Large intestine (tissue), 3 donors: ENCODE measurements at regions not wholly inside any gene's neighbourhood (a gene's known extent, or its start where the extent isn't known, plus 50 kb on each side); places are given as distances from the start of the nearest gene placed in this dataset.

Source experiments
- DNase-seq, 2 donors: peaks; one replicate each; pipeline versions ENCODE4 v3.0.0 to v3.0.0-alpha.2; 2013
- H3K27ac ChIP-seq: one replicate; pipeline ENCODE4 v1.5.1; 2013; ENCODE audit warnings: low read length
- H3K27me3 ChIP-seq: 2 replicates; pipeline ENCODE4 v1.6.1; 2013; ENCODE audit warnings: low read length; ENCODE audit not compliant: control insufficient read depth, insufficient read depth
- H3K36me3 ChIP-seq: 2 replicates; pipeline ENCODE4 v1.6.1; 2013; ENCODE audit warnings: low read length; ENCODE audit not compliant: control insufficient read depth, insufficient read depth
- H3K4me1 ChIP-seq: one replicate; pipeline ENCODE4 v1.6.1; 2013; ENCODE audit warnings: low read length; ENCODE audit not compliant: control insufficient read depth, insufficient read depth
- H3K4me3 ChIP-seq: one replicate; pipeline ENCODE4 v1.5.1; 2013; ENCODE audit warnings: low read length
- H3K9me3 ChIP-seq: one replicate; pipeline ENCODE4 v1.6.1; 2013; ENCODE audit warnings: mild to moderate bottlenecking, low read depth, low read length, moderate library complexity; ENCODE audit not compliant: control insufficient read depth
- WGBS: methylation state at CpG from one replicate; pipeline ENCODE4 v1.1.5; 2013; ENCODE audit warnings: low lambda C conversion rate; ENCODE audit not compliant: insufficient coverage; 5-methylcytosine and 5-hydroxymethylcytosine counted together

DNA sequence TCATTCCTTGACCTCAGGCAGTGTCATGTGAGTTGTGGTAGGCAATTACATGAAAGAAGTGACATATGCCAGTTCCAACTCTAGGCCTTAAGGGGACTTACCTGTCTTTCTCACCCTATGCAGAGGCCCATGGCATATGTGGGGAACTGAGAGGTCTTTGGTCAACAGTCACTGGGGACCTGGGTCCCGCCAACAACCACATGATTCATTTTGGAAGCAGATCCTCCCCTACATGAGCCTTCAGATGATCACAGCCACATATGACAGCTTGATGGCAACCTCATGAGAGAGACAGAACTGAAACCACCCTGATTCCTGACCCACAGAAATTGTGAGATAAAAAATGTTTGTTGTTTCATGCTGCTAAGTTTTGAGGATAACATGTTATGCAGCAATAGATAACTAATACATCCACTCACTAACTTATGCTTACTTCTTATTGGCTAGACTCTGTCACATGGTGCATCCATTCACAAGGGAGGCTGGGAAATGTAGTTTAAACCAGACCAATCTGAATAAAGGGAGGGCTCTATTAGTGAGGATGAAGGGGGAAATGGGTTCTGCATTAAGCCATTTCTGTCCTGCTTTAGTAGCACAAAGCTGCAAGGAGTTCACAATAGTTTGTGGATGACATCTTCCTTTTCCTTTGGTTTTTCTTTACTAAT lies 298.2 kb downstream of the HAPSTR1 start:
- H3K27me3 ChIP-seq, result no peaks in the 10 kb centered on the region
- no peak overlapping the region for H3K4me3 ChIP-seq
- no peak overlapping the region for H3K27ac ChIP-seq
- WGBS, result no CpG with 5 or more reads among the region's 1 CpG
- DNase-seq, result no peak
- peaks cover 2% of the 10 kb centered on the region for H3K9me3 ChIP-seq
- H3K36me3 ChIP-seq, result no peaks in the 10 kb centered on the region
- H3K4me1 ChIP-seq, result no peaks in the 10 kb centered on the region

- DNase-seq, result no peak
- H3K9me3 ChIP-seq, result peaks cover under 1% of the 10 kb centered on the region
- 16% methylated on average over 5 of the region's 7 CpGs for WGBS
- no peaks in the 10 kb centered on the region for H3K27me3 ChIP-seq
- H3K27ac ChIP-seq, result no peak overlapping the region
- no peaks in the 10 kb centered on the region for H3K4me1 ChIP-seq
- H3K36me3 ChIP-seq, result no peaks in the 10 kb centered on the region
- no peak overlapping the region for H3K4me3 ChIP-seq
Observed at GRCh38 chr16:9392956-9393355, 301.5 kb downstream of the HAPSTR1 start.

DNA sequence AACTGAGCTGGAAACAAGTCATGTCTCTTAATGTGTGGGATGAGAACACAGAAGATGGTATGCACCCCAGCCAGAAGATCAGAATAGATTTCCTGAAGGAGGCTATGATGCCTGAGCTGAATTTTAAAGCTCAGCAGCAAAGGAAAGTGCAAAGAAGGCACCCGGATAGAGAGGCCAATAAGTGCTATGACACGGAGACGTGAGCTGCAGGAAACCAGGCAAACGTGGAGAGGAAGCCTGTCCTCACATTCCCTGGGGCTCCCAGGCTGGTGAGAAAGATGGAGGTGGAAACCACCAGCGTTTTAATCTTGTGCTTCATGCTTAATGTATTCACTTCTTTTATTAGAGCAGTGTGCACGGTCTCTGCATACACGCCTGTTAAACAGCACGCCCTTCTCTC lies 302.1 kb downstream of the HAPSTR1 start:
- 80% methylated on average over 1 of the region's 8 CpGs for WGBS

DNA sequence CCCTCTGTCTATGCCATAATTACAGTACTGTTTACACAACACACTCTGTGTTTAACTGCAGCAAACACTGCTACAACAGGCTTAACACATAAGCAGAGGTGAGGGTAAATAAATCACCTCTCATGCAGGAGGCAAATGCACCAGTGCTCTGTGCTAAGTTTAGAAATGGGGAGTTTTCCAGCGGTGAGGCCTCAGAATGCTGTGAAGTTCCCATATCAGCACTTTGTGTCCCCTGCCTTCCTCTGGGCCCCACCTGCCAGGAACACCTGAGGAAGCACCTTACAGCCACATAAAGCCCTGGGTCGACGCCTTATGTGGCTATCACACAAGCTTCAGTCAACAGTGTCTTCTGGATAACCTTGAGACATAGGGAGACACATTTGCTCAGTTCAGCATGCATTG lies 304.5 kb downstream of the HAPSTR1 start:
- Histone ChIP-seq H3K4me1 (no peaks in the 10 kb centered on the region), H3K27me3 (no peaks in the 10 kb centered on the region), H3K36me3 (no peaks in the 10 kb centered on the region), H3K4me3 (no peak overlapping the region), H3K27ac (no peak overlapping the region), H3K9me3 (no peaks in the 10 kb centered on the region)
- DNase-seq, result no peak
- WGBS, result no CpG with 5 or more reads among the region's 3 CpGs

More for the DNA sequence above, 302.1 kb downstream of the HAPSTR1 start:
- H3K4me3 ChIP-seq, result no peak overlapping the region
- H3K36me3 ChIP-seq, result no peaks in the 10 kb centered on the region
- H3K27me3 ChIP-seq, result no peaks in the 10 kb centered on the region
- DNase-seq, result no peak
- no peak overlapping the region for H3K27ac ChIP-seq
- H3K4me1 ChIP-seq, result no peaks in the 10 kb centered on the region
- H3K9me3 ChIP-seq, result no peaks in the 10 kb centered on the region

- H3K36me3 ChIP-seq, result no peaks in the 10 kb centered on the region
- no peak for DNase-seq
- H3K27me3 ChIP-seq, result no peaks in the 10 kb centered on the region
- no peaks in the 10 kb centered on the region for H3K4me1 ChIP-seq
- no peak overlapping the region for H3K4me3 ChIP-seq
- H3K27ac ChIP-seq, result no peak overlapping the region
- H3K9me3 ChIP-seq, result no peaks in the 10 kb centered on the region
- WGBS, result no CpG with 5 or more reads among the region's 8 CpGs
Observed at GRCh38 chr16:9399573-9399972, 308.1 kb downstream of the HAPSTR1 start.

- no peaks in the 10 kb centered on the region for H3K27me3 ChIP-seq
- no peaks in the 10 kb centered on the region for H3K36me3 ChIP-seq
- no peak overlapping the region for H3K27ac ChIP-seq
- H3K4me1 ChIP-seq, result no peaks in the 10 kb centered on the region
- H3K4me3 ChIP-seq, result no peak overlapping the region
- H3K9me3 ChIP-seq, result no peaks in the 10 kb centered on the region
- DNase-seq, result no peak
Observed at GRCh38 chr16:9401173-9401572, 309.7 kb downstream of the HAPSTR1 start.

- Histone ChIP-seq H3K4me1 (no peaks in the 10 kb centered on the region), H3K27ac (no peak overlapping the region), H3K9me3 (no peaks in the 10 kb centered on the region), H3K36me3 (no peaks in the 10 kb centered on the region), H3K27me3 (no peaks in the 10 kb centered on the region), H3K4me3 (no peak overlapping the region)
- no peak for DNase-seq
- no CpG with 5 or more reads among the region's 5 CpGs for WGBS
Observed at GRCh38 chr16:9402293-9402860, 310.9 kb downstream of the HAPSTR1 start.

DNA sequence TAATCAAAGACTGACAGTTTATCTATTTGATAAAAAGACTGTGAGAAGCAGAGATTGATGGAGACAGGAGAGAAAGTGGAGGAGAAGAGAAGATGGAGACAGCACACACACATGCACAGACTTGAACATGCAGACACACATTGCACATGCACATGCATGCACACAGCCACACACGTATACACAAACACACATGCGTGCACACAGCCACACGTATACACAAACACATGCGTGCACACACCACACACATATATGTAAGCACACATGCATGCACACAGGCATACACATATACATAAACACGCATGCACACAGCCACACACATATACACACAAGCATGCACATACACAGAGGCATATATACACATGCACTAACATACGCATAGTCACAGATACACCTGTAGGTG lies 313.4 kb downstream of the HAPSTR1 start:
- H3K27me3 ChIP-seq, result peaks cover 4% of the 10 kb centered on the region
- no peak for DNase-seq
- H3K27ac ChIP-seq, result no peak overlapping the region
- no CpG with 5 or more reads among the region's 6 CpGs for WGBS
- no peaks in the 10 kb centered on the region for H3K4me1 ChIP-seq
- H3K9me3 ChIP-seq, result no peaks in the 10 kb centered on the region
- H3K36me3 ChIP-seq, result no peaks in the 10 kb centered on the region
- no peak overlapping the region for H3K4me3 ChIP-seq

DNA sequence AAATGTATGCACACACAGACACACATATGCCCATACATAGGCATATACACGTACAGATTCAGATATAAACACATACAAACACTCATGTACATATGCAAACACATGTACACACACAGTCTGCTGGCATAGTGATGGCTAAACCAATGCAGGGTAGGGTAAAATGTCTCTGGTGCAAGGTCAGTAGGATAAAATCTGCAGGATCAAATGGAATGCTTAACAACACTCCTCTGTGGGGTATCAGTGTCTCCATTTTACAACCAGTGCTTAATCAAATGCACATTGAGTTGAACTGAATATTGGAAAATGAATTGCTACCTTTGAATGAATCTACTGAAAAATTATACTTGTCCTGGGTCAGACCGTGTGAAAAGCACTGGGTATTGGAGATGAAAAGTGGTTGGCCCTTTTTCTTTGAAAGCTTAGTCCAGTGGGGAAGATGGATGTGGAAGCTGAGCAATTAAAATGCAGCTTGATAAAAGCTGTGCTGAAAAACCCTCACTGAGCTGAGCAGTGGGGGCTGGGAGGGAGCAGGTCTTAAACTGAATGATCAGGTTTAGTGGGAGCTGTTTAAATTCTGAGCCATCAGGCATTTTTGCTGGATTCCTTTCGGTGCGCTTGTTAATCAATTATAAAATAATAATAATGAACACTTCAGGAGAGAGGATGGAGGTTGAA lies 314.7 kb downstream of the HAPSTR1 start:
- 100% methylated on average over 2 of the region's 4 CpGs for WGBS
- no peak for DNase-seq

DNA sequence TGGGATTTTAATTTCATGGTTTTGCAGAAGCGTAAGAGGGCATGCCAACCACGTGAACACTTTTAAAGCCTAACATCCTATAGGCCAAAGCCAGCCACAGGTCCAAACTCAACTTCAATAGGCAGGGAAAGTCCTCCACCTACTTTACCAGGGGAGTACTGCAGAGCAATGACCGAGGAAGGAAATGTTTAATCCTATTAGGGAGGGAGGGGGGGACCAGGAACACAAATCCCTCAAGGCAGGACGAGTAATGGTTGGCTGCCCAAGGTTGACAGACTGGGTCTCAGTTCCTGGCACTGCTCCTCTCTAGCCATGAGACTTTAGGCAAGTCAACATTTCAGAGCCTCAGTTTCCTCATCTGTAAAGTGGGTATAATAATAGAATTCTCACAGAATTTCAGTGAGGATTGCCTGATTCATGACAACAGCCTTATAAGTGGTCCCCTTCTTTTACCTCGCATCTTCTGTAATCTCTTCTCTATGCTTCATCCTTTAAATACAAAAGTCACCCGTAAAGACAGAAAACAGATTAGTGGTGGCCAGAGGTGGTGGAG lies 315.8 kb downstream of the HAPSTR1 start:
- H3K27me3 ChIP-seq, result peaks cover 4% of the 10 kb centered on the region
- no peak overlapping the region for H3K4me3 ChIP-seq
- DNase-seq, result no peak
- no peaks in the 10 kb centered on the region for H3K4me1 ChIP-seq
- no peaks in the 10 kb centered on the region for H3K36me3 ChIP-seq
- WGBS, result no CpG with 5 or more reads among the region's 6 CpGs
- no peak overlapping the region for H3K27ac ChIP-seq
- H3K9me3 ChIP-seq, result no peaks in the 10 kb centered on the region

More for the DNA sequence above, 314.7 kb downstream of the HAPSTR1 start:
- Histone ChIP-seq H3K4me3 (no peak overlapping the region), H3K9me3 (no peaks in the 10 kb centered on the region), H3K36me3 (no peaks in the 10 kb centered on the region), H3K4me1 (no peaks in the 10 kb centered on the region), H3K27me3 (peaks cover 4% of the 10 kb centered on the region), H3K27ac (no peak overlapping the region)
